Activated effector memory CD4-positive, alpha-beta T cell treated with anti-CD3 and anti-CD28 coated beads, Interleukin-2, amount 50 U/mL, for 16 hours (primary cell): ENCODE measurements at regions not wholly inside any gene's neighbourhood (a gene's known extent, or its start where the extent isn't known, plus 50 kb on each side); places are given as distances from the start of the nearest gene placed in this dataset.
"Not testable (repeated sequence)": the region's sequence is repeated elsewhere in the genome, so short reads cannot be mapped to it uniquely, and the experiment has no call there.

ENCODE experiments used
- DNase-seq: peaks from one replicate; pipeline ENCODE4 v3.0.0-alpha.2; 2020

DNA sequence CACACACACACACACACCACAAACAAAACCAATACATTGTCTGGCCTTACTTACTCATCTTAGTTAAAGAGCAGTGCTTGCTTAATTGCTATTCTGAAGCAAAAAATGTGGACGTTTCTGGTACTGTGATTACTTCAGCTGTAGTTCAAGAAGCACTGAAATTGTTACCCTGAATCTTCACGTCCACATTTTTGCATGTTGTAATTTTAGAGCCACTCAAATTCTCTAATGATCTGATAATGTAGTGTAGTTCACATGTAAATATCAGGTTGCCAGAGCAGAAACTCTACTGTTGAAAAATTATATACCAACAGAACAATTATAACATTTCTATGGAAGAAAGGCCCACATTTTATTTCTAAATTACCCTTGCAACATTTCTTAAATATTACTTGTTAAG is 1451.1 kb downstream of the GATA3 start:
- no peak for DNase-seq

DNA sequence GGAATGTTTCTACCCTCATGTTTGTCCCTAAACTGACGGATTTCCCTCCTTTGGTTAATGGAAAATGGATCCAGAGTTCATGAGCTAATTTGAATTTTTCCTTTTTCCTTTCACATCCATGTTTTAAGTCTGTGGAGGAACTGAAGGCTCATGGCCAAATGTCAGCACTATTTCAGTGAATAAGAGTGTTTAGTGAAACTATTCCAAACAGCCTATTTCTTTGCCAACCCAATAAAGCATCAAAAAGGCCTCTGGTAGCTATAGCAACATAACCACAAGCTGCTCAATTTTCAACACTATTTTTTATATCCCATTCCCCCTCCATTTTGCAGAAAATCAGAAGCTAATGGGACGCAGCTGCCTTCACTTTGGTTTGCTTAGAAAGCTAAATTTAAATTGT is 1454.1 kb downstream of the GATA3 start:
- no peak for DNase-seq

DNA sequence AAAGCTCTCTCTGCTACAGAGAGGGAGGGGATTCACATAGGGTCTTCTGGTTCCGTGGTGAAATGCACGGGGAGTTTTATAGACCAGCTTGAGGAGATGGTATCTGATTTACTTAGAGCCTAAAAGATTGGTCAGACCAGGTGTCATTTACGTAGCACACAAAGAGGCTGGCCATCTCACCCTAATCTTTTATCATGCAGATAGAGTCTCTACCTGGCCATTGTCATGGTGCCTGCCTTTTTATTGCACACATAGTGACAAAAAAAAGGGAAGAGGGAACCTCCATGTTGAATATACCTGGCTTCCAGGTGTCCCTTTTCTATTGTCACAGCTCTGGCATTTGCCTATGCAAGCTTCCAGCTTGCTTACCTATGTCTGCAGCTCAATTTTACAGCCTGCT is 1456.1 kb downstream of the GATA3 start:
- DNase-seq: no peak

DNA sequence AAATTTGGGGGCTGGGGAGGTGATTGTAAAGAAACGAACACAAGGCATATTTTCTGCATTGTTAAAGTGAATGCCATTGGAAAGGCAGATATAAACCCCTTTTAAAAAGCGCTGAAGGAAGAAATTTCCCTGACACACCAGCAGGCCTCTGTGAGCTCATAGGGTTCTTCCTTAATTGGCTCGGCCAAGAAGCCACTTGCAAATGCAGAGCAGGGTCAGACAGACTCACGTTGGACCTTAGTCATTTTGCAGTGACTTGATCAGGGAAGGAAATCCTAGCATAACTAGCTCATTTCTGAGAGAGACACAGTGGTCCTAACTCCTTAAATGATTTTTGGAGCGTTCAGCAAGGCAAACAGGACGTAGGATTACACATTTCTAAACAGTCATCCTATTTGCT is 1461.4 kb downstream of the GATA3 start:
- DNase-seq: no peak

DNA sequence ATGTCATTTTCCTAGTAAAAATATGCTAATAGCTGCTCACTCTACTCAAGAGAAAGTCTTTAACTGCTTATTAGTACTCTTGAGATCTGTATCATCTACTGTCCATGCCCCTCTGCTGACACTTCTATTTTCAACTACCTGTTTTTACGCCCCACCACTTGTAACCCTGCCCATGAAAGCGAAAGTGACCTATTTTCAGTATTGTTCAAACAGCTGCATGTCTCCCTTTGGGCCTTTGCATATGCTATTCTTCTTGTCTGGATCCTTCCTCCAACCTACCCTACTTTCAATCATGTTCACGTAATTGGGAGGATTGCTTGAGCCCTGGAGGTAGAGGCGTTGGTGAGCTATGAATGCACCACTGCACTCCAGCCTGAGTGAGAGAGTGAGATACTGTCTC is 1481.3 kb downstream of the GATA3 start:
- no peak for DNase-seq

DNA sequence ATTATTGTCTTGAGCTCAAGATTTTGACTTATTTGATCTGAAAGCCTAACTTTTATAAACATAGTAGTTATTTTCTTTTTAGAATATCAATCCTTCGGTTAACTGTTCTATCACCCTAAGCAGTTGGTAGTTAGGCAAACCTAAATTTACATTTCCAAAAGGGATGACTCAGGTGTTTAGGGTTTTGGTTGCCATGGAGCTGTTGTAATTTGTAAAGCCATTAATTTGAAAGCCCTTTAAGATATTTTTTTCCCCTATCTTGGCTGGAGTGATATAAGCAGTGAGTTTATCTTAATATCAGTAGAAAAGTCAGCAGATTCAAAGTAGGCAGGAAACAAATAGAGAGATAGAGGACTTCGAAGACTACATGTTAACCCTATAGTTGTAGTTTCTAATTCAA is 1472.6 kb upstream of the CELF2 start:
- DNase-seq: no peak

DNA sequence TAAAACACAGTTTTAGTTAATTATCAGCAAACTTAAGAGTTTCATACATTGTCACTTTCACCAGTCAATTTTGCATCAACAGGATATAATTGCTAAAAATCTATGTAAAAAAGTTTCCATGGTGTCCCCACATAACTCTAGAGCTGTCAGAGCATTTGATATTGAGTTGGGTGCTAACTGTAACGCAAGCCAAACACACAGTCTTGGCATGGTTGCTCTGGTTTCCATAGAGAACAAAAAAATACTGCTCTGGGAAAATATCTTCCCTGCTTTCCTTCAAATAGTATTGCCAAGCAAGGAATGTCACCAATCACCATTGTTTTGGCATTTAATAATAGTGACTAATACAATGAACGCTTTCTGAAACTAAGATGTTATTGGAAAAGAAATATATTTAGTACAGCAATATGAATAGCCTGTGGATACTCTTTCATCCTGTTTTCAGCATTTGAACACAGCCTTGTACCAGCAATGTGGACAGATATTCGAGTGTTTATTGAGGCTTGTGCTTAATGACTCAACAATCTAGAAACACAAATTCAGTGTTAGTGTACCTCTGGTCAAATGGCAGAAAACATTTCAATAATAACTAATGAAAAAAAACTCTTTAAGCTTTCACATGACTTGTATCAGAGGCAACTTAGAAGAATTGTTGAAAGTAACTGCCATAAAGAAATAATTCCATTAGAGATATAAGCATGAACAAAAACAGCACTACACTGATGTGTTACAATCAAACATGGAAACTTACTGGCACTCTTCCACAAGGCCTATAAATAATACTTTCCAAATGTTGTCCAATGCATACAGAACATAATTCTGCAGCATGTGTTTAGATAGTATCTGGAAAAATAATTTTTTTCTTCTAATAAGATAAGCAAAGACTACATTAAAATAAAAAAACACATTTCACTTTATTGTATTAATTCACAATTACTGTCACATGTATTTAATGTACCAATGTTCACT is 1469.5 kb upstream of the CELF2 start:
- no peak for DNase-seq

DNA sequence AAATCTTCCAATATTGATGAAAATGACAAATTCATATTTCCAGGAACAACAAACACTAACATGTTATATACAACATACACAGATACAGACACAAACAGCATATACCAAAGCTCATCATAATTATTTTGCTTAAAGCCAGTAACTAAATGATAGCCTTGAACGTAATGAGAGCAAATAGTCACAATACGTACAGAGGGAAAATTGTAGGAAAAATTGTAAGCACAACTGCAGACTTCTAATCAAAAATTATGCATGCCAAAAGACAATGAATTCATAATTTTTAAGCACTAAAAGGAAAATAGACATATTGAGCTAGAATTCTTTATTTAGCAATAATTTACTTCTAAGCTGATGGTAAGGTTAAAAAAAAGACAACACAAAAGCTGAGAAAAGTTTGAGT is 1466.9 kb upstream of the CELF2 start:
- DNase-seq: no peak

DNA sequence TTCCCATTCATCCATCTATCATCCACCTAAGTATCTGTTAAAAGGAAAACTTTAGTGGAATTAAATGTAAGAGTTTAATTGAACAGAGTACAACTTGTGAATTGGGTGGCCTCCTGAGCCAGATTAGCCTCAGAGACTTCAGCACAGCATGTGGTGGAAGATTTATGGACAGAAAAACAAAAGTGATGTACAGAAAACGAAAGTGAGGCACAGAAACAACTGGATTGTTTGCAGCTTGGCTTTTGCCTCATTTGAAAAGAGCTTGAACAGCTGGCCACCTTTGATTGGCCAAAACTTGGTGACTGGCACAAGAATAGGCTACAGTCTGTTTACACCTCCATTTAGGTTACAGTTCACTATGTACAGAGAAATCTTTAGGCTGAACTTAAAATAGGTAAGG is 1463.4 kb upstream of the CELF2 start:
- DNase-seq: no peak

DNA sequence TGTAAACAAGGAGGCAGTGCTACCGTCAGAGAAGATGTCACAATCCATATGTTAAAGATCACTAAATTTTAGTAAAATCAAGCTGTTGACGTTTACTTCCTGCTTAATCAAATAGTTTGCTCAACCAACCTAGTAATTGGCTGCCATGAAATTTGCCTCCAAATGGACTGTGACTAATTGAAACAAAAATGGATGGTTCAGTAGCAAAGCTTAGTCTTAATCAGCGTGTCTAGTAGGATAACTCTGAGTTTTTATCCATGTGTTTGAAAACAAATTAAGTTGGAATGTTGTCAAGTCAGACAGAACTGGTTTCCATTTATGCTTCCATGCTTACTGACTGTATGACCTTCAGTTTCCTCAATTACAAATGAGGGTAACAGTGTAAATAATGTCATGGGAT is 1456.7 kb upstream of the CELF2 start:
- no peak for DNase-seq

DNA sequence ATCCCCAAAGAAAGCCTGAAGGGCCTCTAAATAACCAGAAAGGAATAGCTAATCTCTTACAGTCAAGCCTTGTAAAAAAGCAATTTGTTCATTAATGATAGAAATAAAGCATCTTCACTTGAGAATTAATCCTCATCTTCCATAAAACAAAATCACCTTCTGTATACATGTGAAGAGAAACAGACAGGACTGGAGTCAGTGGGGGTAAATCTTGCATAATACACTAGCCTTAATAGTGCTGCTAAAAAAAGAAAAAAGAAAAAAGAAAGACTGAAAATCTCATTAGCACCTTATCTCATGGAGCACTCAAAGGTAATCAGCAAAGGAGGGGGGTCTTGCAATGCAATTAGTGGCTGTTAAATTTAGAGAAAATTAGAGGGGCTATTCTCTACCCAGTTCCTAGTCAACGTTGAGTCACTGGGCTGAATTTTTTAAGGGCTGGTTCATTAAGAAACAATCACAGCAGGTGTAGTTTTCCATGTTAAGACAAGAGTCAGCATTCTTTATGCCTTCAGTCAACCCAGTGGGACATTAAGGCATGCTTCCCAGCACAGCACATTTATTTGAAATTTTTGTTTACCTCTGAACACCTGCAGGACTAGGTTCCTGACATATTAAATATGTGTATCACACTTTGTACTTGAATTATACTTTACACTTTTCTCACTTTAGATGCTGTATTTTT is 1455.7 kb upstream of the CELF2 start:
- DNase-seq: no peak

DNA sequence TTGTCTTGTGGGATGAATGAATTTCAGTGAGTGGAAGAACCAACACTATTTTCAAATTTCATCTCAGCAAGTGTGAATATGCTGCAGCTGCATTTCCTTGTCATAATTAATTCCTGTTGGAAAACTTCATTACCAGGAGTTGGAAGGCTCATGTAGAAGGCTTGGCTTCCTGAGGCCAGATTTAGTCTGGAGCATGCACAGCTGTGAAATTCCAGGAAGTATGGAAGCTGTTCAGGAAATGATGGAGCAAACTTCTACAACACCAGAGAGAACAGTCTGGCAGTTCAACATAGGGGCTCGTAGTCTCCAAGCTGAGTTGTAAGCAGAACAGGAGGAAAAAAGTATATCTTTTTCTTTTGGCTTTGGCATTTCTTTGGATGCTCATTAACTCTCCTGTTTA is 1439.9 kb upstream of the CELF2 start:
- DNase-seq: no peak

DNA sequence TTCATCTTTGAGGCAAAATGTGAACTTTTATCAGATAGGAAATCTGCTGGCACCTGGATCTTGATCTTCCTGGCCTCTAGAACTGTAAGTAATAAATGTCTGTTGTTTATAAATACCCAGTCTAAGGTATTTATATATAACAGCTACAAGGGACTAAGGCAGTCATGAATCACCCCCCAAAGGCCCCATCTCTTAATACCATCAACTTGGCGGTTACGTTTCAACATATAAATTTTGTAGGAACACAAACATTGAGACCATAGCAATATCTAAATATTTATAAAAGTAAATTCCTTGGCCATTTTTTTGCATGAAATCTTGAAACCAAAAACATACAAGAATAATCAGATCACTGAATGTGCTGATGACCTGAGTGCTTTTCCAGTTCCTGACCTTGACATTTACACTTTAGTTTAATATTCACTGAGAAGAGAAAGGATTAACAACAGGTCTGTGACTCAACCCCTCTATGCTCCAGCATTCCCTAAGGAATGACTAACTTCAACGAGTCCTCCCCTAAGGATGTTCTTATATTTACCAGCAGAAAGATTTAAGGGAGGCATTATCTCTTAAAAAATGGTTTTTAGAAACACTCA is 1438.5 kb upstream of the CELF2 start:
- no peak for DNase-seq

DNA sequence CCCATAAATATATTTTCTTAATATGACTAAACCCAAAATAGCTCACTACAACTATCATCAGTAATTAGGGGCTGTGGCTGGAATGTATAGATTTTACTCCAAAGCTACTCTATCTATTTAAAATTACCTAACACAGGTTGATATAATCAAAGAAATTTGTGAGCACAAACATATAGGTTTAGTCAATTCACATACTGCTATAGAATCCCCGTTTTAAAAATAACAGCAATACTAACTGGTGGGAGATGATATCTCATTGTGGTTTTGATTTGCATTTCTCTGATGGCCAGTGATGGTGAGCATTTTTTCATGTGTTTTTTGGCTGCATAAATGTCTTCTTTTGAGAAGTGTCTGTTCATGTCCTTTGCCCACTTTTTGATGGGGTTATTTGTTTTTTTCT is 1434.9 kb upstream of the CELF2 start:
- not testable (repeated sequence) for DNase-seq

DNA sequence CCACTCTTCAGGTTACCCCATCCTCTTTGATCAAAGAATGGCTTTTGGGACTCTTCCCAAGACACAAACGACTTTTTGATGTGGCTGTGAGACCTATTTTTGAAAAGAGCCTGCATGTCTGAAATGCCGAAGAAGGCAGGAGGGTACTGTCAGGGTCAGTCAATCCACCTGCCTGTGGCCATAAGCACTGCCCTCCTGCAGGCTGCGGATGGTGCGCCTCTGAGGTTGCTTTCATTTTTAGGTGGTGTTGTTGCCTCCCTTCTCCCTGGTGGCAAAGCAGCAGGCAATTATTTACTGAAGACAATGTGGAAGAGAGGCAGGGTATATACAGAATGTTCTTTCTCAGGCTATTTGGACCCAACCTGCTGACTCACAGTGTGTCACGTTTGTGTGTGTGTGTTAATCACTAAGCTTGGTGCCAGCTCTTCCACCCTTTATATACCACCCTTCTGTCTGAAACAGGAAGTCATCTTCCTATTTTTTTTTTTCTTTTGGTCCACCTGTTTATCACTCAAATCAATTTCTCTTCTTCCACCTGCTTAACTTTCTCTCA is 1421.2 kb upstream of the CELF2 start:
- no peak for DNase-seq

DNA sequence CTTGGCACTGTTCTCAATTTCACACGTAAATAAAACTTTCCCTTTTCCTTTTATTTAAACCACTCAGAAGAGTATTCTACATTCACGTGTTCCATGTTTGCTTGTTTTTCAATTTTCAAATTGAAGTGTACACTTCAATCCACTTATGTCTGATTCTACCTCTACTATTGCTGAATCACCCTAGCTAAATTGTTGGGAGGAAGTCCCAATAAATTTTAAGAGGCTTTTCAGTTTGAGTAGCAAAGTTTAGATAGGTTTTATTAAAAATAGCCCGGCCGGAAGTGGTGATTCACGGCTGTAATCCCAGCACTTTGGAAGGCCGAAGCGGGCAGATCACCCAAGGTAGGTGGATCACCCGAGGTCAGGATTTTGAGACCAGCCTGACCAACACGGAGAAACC is 1414.7 kb upstream of the CELF2 start:
- no peak for DNase-seq

DNA sequence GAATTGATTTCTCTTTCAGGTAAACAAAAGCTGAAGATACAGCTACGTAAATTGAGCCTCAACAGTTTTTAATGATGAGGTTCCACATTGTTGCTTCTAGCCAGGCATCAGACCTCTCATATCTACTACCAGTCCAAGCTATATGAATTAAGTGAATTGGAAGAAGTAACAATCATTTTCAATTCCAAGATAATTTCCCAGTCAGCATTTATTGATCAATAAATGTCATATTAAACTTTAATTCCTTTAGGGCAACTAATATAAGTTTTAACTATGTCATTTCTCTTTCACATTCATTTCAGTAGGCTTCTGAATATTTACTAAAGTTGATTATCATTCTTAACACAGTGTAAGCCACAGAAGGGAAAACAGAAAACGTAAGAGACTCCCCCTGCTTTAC is 1413.7 kb upstream of the CELF2 start:
- no peak for DNase-seq

DNA sequence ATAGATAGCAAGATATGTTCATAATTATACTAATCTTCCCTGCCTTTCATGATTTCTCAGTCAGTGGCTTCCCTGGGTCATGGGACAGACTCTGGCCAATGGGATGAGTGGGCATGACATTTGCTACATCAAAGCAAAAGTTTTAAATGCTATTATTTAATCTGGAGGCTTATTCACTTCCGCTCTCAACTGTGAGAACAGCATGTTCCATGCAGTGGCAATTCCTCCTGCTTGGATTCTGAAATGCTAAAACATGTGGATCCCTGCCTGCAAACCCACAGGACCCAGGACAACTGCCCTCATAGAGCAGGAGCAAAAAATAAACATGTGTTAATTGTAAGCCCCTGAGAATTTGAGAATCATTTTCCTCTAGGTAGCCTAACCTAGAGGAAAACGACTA is 1412.4 kb upstream of the CELF2 start:
- DNase-seq: no peak

DNA sequence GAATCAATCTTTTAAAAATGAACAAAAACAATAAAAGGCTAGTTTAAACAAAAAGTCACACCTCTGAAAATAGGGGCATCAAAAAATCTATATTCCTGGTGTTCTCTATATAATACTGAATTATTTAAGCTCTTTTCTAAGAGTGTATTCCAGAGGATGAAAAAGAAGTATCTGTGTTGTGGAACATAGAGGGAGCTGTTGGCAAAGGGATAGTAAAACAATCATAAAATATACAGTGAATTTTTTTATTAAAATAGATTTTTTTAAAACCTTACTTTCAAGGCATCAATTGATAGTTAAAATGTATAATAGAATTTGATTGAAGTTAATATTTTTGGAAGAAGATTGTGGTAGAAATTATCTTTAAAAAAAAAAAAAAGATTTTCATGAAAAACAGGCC is 1409.1 kb upstream of the CELF2 start:
- DNase-seq: no peak

DNA sequence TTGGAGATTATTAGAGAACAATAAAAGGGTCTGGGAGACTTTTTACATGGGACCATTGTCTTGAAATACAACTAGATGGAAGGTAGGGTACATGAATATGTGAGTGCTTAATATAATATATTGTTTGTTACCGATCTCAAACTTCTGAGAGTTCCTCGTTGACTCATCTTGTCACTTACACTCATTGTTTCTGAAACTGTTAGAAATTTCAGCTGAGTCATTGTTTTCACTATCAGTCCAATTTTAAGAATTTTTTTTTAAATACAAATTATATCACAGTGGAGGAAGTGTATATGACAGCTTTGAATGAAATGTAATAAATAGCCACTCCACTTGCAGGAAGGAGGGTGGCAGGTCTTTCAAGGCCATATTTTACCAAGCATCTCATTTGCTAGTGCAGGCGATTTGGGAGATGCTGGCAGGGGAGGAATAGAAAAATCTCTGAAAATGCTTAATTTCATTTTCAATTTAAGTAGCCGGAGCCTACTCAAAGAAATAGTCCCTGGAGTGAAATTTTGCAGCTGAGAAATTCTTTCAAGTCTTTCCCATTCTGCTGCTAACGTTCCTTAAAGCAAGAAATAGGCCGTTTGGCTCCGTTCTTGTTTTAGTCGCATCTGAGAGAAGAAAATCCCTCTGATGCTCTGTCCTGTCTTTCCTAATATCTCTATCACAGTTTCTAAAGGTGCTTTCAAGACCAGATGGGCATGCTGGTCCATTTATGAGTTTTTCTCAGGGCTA is 1404.2 kb upstream of the CELF2 start:
- DNase-seq: no peak

DNA sequence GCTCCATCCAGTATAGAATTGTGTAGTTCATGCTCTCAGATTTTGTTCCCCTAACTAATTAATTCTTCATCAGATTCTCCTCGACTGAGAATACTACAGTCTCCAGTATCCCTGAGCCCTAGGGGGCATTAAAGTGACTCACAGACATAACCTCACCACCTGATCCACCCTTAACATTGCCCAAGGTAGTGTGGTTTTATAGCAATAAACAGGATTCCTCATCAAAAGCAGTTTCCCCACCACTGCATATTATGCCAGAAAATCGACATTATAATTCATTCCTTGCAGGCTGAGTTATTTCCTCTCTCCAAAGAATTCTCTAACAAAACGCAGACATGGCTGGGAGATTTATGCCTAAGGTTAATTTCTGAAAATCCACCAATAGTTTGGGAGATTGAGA is 1402.5 kb upstream of the CELF2 start:
- no peak for DNase-seq

DNA sequence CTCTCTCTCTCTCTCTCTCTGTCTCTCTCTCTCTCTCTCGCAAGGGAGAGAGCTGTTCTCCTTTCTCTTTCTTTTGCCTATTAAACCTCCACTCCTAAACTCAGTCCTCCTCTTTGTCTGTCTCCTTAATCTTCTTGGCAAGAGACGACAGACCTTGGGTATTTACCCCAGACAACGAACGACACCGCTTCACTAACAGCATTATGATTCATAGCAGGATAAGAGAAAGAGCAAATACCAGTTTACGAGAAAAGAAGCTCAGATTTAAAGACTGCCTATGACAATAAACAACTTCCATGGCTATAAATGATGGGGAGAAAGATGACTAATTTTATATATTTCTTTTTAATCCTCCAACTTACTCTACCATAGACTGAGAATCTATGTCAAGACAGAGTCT is 1396.5 kb upstream of the CELF2 start:
- no peak for DNase-seq

DNA sequence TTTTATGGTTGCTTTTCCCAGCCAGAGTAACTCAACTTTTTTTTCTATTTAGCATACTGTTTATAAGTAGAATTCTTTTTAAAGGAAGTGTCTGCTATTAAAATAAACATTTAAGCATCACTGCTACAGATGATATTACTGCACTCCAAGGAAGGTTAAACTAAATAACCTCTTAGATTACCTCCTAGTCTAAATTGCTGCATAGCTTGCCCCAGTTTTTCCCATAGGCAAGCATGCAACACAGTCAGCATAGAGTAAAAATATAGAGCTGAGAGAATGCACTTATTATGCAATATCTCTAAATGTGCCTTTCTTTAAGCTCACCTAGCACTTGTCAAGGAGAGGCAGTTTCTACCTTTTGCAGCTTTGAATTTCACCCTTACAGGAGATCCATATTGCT is 1392.4 kb upstream of the CELF2 start:
- DNase-seq: no peak
